GM23248 (cell line): ENCODE measurements at regions not wholly inside any gene's neighbourhood (a gene's known extent, or its start where the extent isn't known, plus 50 kb on each side); places are given as distances from the start of the nearest gene placed in this dataset.

Experiments used
- EZH2 ChIP-seq: fragments of 200-600 bp; sonication (generic); IDR thresholded peaks from 2 replicates; pipeline ENCODE4 v1.6.1; 2018; ENCODE audit warnings: antibody characterized with exemption, mild to moderate bottlenecking; ENCODE audit not compliant: insufficient read depth, poor library complexity, severe bottlenecking
- EZH2phosphoT487 ChIP-seq: fragments of 200-600 bp; sonication (generic); IDR thresholded peaks from 2 replicates; pipeline ENCODE4 v1.6.1; 2018; ENCODE audit warnings: antibody characterized with exemption, moderate library complexity, mild to moderate bottlenecking, low read depth; ENCODE audit not compliant: insufficient read depth

- no peak for TF ChIP-seq EZH2
- TF ChIP-seq EZH2phosphoT487, result no peak
Measured at GRCh38 chr12:33830070-33830469, 192.2 kb upstream of the ALG10 start.
